ENCODE measurements at regions not wholly inside any gene's neighbourhood (a gene's known extent, or its start where the extent isn't known, plus 50 kb on each side); places are given as distances from the start of the nearest gene placed in this dataset.

DNA sequence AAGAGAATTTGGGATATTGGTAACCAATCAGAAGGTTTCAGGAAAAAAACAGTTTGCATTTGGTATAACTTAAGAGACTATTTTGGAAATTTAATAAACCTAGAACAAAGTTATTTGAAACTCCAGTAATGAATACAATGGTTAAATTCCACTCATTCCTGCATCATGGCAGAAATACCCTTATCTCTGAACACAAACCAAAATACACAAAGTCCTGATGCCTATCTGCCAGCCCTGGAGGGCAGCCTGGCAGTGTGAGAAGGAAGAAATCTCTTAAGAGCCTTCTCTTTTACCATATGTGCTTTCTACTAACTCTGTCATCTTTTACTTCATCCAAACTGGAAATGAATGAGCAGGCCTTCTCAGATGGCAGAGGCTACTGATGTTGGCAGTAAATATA, 147.1 kb upstream of the LYZL1 start:
- TF ChIP-seq POLR2A (IDR thresholded peaks at IDR 0.05) = no peak
- TF ChIP-seq, protein P1, sequence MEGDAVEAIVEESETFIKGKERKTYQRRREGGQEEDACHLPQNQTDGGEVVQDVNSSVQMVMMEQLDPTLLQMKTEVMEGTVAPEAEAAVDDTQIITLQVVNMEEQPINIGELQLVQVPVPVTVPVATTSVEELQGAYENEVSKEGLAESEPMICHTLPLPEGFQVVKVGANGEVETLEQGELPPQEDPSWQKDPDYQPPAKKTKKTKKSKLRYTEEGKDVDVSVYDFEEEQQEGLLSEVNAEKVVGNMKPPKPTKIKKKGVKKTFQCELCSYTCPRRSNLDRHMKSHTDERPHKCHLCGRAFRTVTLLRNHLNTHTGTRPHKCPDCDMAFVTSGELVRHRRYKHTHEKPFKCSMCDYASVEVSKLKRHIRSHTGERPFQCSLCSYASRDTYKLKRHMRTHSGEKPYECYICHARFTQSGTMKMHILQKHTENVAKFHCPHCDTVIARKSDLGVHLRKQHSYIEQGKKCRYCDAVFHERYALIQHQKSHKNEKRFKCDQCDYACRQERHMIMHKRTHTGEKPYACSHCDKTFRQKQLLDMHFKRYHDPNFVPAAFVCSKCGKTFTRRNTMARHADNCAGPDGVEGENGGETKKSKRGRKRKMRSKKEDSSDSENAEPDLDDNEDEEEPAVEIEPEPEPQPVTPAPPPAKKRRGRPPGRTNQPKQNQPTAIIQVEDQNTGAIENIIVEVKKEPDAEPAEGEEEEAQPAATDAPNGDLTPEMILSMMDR (IDR thresholded peaks at IDR 0.05) = no peak
